ENCODE measurements at regions not wholly inside any gene's neighbourhood (a gene's known extent, or its start where the extent isn't known, plus 50 kb on each side); places are given as distances from the start of the nearest gene placed in this dataset.

- WGBS (ENCODE audit: insufficient coverage, low coverage, low lambda C conversion rate, missing lambda C conversion rate), result 63% methylated on average over 7 of the region's 14 CpGs
- Histone ChIP-seq H3K36me3 (no peaks in the 10 kb centered on the region), H3K27ac (no peak overlapping the region), H3K4me1 (no peaks in the 10 kb centered on the region), H3K9me3 (no peaks in the 10 kb centered on the region), H3K27me3 (no peaks in the 10 kb centered on the region), H3K4me3 (no peak overlapping the region)
- ATAC-seq (no peak), DNase-seq (no peak)
- TF ChIP-seq, protein P1, sequence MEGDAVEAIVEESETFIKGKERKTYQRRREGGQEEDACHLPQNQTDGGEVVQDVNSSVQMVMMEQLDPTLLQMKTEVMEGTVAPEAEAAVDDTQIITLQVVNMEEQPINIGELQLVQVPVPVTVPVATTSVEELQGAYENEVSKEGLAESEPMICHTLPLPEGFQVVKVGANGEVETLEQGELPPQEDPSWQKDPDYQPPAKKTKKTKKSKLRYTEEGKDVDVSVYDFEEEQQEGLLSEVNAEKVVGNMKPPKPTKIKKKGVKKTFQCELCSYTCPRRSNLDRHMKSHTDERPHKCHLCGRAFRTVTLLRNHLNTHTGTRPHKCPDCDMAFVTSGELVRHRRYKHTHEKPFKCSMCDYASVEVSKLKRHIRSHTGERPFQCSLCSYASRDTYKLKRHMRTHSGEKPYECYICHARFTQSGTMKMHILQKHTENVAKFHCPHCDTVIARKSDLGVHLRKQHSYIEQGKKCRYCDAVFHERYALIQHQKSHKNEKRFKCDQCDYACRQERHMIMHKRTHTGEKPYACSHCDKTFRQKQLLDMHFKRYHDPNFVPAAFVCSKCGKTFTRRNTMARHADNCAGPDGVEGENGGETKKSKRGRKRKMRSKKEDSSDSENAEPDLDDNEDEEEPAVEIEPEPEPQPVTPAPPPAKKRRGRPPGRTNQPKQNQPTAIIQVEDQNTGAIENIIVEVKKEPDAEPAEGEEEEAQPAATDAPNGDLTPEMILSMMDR (IDR thresholded peaks at IDR 0.05), result no peak
- no peak for TF ChIP-seq POLR2A (IDR thresholded peaks at IDR 0.05)
- intact Hi-C loops (cut with DNase I), result no loop called here
Measured at GRCh38 chr10:128855618-128856428, 611.2 kb upstream of the MGMT start.

DNA sequence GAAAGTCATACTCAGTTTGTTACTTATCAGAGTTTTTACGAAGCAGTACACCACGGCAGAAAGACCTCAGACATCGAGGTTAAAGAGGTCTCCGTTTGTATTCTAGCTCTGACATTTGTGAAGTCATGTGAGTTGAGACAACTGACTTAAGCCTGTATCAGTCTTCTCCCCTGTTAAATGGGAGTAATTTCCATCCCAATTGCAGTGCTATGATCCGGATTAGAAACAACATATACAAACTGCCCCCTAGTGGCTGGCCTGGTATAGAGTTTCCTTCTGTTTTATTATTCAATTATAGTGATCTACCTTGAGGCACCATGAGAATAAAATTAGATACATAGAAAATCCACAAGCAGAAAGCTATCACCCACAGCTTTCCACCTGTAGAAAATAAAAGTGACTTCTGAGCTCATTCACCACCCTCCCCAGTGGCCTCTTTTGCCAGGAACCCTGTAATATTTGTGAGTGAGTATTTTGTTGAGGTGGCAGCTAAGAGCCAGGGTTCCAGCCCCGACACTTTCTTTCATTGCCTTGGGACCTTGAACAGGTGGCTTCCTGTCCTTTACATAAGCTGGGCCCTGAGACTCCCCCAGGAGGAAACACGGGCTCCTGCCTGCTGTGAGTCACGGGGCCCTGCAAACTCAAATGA lies 607.2 kb upstream of the MGMT start:
- Histone ChIP-seq H3K27me3 (no peaks in the 10 kb centered on the region), H3K4me1 (no peaks in the 10 kb centered on the region)
- ATAC-seq, result peak in 2 of 4 donors; percentile 35 to 55

GRCh38 chr10:128860574-128860973 lies 606.5 kb upstream of the MGMT start:
- ATAC-seq (no peak), DNase-seq (no peak)
- Histone ChIP-seq H3K4me3 (no peak overlapping the region), H3K27ac (no peak overlapping the region), H3K9me3 (no peaks in the 10 kb centered on the region), H3K4me1 (no peaks in the 10 kb centered on the region), H3K36me3 (no peaks in the 10 kb centered on the region), H3K27me3 (no peaks in the 10 kb centered on the region)
- intact Hi-C loops (cut with DNase I), result no loop called here
- no peak for TF ChIP-seq POLR2A (IDR thresholded peaks at IDR 0.05)
- TF ChIP-seq, protein P1 (IDR thresholded peaks at IDR 0.05), result no peak
- WGBS (ENCODE audit: insufficient coverage, low coverage, low lambda C conversion rate, missing lambda C conversion rate), result 70% methylated on average over 4 of the region's 9 CpGs

More for the DNA sequence above, 607.2 kb upstream of the MGMT start:
- intact Hi-C loops (cut with DNase I), result no loop called here
- TF ChIP-seq POLR2A (IDR thresholded peaks at IDR 0.05), result no peak
- TF ChIP-seq, protein P1 (IDR thresholded peaks at IDR 0.05), result peak; percentile 29 to 56 (median 46)
- Histone ChIP-seq H3K27ac (no peak overlapping the region), H3K36me3 (no peaks in the 10 kb centered on the region), H3K9me3 (no peaks in the 10 kb centered on the region), H3K4me3 (no peak overlapping the region)
- WGBS (ENCODE audit: insufficient coverage, low coverage, low lambda C conversion rate, missing lambda C conversion rate), result 64% methylated on average over 8 of the region's 8 CpGs
- no peak for DNase-seq

GRCh38 chr10:128861018-128861901 lies 605.8 kb upstream of the MGMT start:
- no peak for TF ChIP-seq POLR2A (IDR thresholded peaks at IDR 0.05)
- TF ChIP-seq, protein P1 (IDR thresholded peaks at IDR 0.05), result no peak
- WGBS (ENCODE audit: insufficient coverage, low coverage, low lambda C conversion rate, missing lambda C conversion rate), result 82% methylated on average over 7 of the region's 15 CpGs
- Histone ChIP-seq H3K9me3 (no peaks in the 10 kb centered on the region), H3K4me3 (no peak overlapping the region), H3K27me3 (no peaks in the 10 kb centered on the region), H3K36me3 (no peaks in the 10 kb centered on the region), H3K4me1 (no peaks in the 10 kb centered on the region), H3K27ac (no peak overlapping the region)
- no peak for DNase-seq
- ATAC-seq, result no peak
- intact Hi-C loops (cut with DNase I), result no loop called here
